CD8-positive, alpha-beta memory T cell (primary cell): ENCODE measurements at regions not wholly inside any gene's neighbourhood (a gene's known extent, or its start where the extent isn't known, plus 50 kb on each side); places are given as distances from the start of the nearest gene placed in this dataset.
A peak's percentile ranks its signal among the peaks of the same experiment; 100 is the strongest.
"Not testable (repeated sequence)": the region's sequence is repeated elsewhere in the genome, so short reads cannot be mapped to it uniquely, and the experiment has no call there.

ENCODE experiments used
- CTCF ChIA-PET: fragments of 350-600 bp; sonication (Branson Sonifier 250); formaldehyde crosslinking; loops from one replicate; lab custom pipeline; 2021; ENCODE audit warnings: antibody characterized with exemption; lab: Charles Lee
- POLR2A ChIA-PET: fragments of 350-600 bp; sonication (Branson Sonifier 250); formaldehyde crosslinking; loops from one replicate; lab custom pipeline; 2021; ENCODE audit warnings: antibody characterized with exemption; lab: Charles Lee
- DNase-seq, 5 donors: peaks; one replicate each; pipeline versions ENCODE4 v3.0.0 to v3.0.0-alpha.2; 2020 to 2022; ENCODE audit warnings: mixed read lengths in 1 of 5
- H3K27ac ChIP-seq: one replicate; pipeline ENCODE4 v1.7.0; 2013; ENCODE audit warnings: low read depth, mild to moderate bottlenecking, low read length, moderate library complexity
- H3K27me3 ChIP-seq: 2 replicates; pipeline ENCODE4 v1.7.0; 2013; ENCODE audit warnings: low read length, mild to moderate bottlenecking; ENCODE audit not compliant: insufficient read depth, poor library complexity, severe bottlenecking
- H3K36me3 ChIP-seq: 2 replicates; pipeline ENCODE4 v1.7.0; 2013; ENCODE audit warnings: mild to moderate bottlenecking, low read length, moderate library complexity; ENCODE audit not compliant: insufficient read depth
- H3K4me1 ChIP-seq: 2 replicates; pipeline ENCODE4 v1.7.0; 2013; ENCODE audit warnings: mild to moderate bottlenecking, low read length, moderate library complexity; ENCODE audit not compliant: insufficient read depth
- H3K4me3 ChIP-seq: 2 replicates; pipeline ENCODE4 v1.7.0; 2013; ENCODE audit warnings: mild to moderate bottlenecking, low read length
- H3K9me3 ChIP-seq: 2 replicates; pipeline ENCODE4 v1.7.0; 2013; ENCODE audit warnings: mild to moderate bottlenecking, low read length
- H3K27ac Mint-ChIP-seq, 8 donors: one replicate each; pipeline ENCODE4 v1.8.0; 2020 to 2021; ENCODE audit warnings: mixed read lengths in 8 of 8, mild to moderate bottlenecking in 6 of 8, inconsistent platforms in 3 of 8, moderate library complexity in 3 of 8
- H3K27me3 Mint-ChIP-seq, 2 donors: one replicate each; pipeline ENCODE4 v1.8.0; 2020 to 2021; ENCODE audit warnings: mixed read lengths in 2 of 2, mild to moderate bottlenecking in 1 of 2, moderate library complexity in 1 of 2
- H3K36me3 Mint-ChIP-seq, 3 donors: one replicate each; pipeline ENCODE4 v1.8.0; 2020 to 2021; ENCODE audit warnings: mixed read lengths in 3 of 3, inconsistent platforms in 1 of 3, mild to moderate bottlenecking in 1 of 3
- H3K4me1 Mint-ChIP-seq, 3 donors: one replicate each; pipeline ENCODE4 v1.8.0; 2020 to 2021; ENCODE audit warnings: mixed read lengths in 3 of 3, inconsistent platforms in 1 of 3, mild to moderate bottlenecking in 1 of 3
- H3K4me3 Mint-ChIP-seq, 7 donors: one replicate each; pipeline ENCODE4 v1.8.0; 2020 to 2021; ENCODE audit warnings: mixed read lengths in 7 of 7, mild to moderate bottlenecking in 6 of 7, moderate library complexity in 4 of 7, inconsistent platforms in 2 of 7
- H3K9me3 Mint-ChIP-seq, 5 donors: one replicate each; pipeline ENCODE4 v1.8.0; 2020 to 2022; ENCODE audit warnings: mixed read lengths in 5 of 5, mild to moderate bottlenecking in 3 of 5, moderate library complexity in 2 of 5, inconsistent platforms in 1 of 5

GRCh38 chr22:27247701-27248434 is 553.7 kb downstream of the MN1 start:
- H3K36me3 Mint-ChIP-seq = no peaks in the 10 kb centered on the region
- Histone ChIP-seq H3K36me3 (no peaks in the 10 kb centered on the region), H3K4me3 (no peak overlapping the region), H3K9me3 (no peaks in the 10 kb centered on the region), H3K4me1 (no peaks in the 10 kb centered on the region), H3K27me3 (no peaks in the 10 kb centered on the region), H3K27ac (no peak overlapping the region)
- peaks cover 4 to 10% of the 10 kb centered on the region in 2 donors for H3K27me3 Mint-ChIP-seq
- DNase-seq = no peak
- ChIA-PET POLR2A (no interaction called here), CTCF (no interaction called here)
- H3K4me3 Mint-ChIP-seq = no peak overlapping the region
- H3K4me1 Mint-ChIP-seq = peaks cover 13 to 18% (median 15%) of the 10 kb centered on the region in 3 donors
- H3K9me3 Mint-ChIP-seq = peaks cover 0 to 2% (median 0%) of the 10 kb centered on the region in 5 donors
- H3K27ac Mint-ChIP-seq = peak overlapping the region in 1 of 8 donors; percentile 14

DNA sequence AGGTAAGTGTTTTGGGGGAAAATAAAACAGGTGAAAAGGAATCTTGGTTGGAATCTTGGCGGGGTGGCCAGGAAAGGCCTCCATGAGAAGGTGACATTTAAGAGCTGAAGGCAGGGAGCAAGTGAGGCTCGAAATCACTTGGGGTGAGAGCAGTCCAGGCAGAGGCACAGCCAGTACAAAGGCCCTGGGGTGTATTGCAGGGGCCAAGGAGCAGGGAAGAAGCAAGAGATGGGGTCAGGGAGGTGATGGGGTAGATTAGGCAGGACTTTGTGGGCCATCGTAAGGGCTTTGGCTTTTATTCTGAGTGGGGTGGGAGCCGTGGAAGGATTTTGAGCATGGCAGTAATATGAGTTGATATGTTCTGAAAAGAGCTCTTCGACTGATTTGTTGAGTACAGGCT is 551.1 kb downstream of the MN1 start:
- Histone ChIP-seq H3K4me1 (no peaks in the 10 kb centered on the region), H3K4me3 (no peak overlapping the region), H3K27me3 (no peaks in the 10 kb centered on the region), H3K27ac (no peak overlapping the region), H3K36me3 (no peaks in the 10 kb centered on the region), H3K9me3 (no peaks in the 10 kb centered on the region)
- Mint-ChIP-seq H3K4me1 (peaks cover 13 to 18% (median 15%) of the 10 kb centered on the region in 3 donors), H3K27me3 (peaks cover 5 to 9% of the 10 kb centered on the region in 2 donors), H3K4me3 (no peak overlapping the region), H3K27ac (no peak overlapping the region), H3K9me3 (peaks cover 2 to 17% (median 12%) of the 10 kb centered on the region in 5 donors), H3K36me3 (no peaks in the 10 kb centered on the region)
- CTCF ChIA-PET = no interaction called here
- no peak for DNase-seq
- POLR2A ChIA-PET = no interaction called here

GRCh38 chr22:27250886-27251285 is 550.7 kb downstream of the MN1 start:
- H3K9me3 ChIP-seq = no peaks in the 10 kb centered on the region
- ChIA-PET POLR2A (no interaction called here), CTCF (no interaction called here)
- DNase-seq = no peak
- Mint-ChIP-seq H3K36me3 (peaks cover 0 to 2% (median 0%) of the 10 kb centered on the region in 3 donors), H3K9me3 (peaks cover 6 to 22% (median 15%) of the 10 kb centered on the region in 5 donors), H3K27ac (no peak overlapping the region), H3K27me3 (peaks cover 5 to 9% of the 10 kb centered on the region in 2 donors), H3K4me1 (peaks cover 13 to 18% (median 15%) of the 10 kb centered on the region in 3 donors), H3K4me3 (no peak overlapping the region)
- H3K4me1 ChIP-seq = no peaks in the 10 kb centered on the region
- H3K27ac ChIP-seq = no peak overlapping the region
- no peaks in the 10 kb centered on the region for H3K36me3 ChIP-seq
- H3K27me3 ChIP-seq = no peaks in the 10 kb centered on the region
- H3K4me3 ChIP-seq = no peak overlapping the region

DNA sequence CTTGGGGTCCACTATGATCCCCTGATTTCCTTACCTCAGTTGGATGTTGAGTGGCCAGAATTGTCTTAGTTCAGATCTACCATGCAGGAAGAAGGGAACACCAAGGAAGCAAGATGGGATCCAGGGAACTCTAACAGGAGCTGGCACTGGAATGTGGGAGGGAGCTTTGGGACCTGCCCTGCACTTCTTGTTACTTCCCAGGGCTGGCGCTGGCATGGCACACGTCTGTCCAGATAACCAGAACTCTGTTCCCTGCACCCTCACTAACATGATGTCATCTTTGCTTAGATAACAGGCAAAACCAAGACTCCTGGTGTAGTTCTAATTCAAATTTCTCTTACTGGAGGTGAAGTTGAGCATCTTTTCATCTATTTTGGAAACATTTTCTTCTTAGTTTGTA is 550.0 kb downstream of the MN1 start:
- H3K36me3 Mint-ChIP-seq = peaks cover 0 to 2% (median 0%) of the 10 kb centered on the region in 3 donors
- no peak for DNase-seq
- Histone ChIP-seq H3K9me3 (no peaks in the 10 kb centered on the region), H3K4me3 (no peak overlapping the region), H3K4me1 (no peaks in the 10 kb centered on the region), H3K27me3 (no peaks in the 10 kb centered on the region), H3K27ac (no peak overlapping the region), H3K36me3 (no peaks in the 10 kb centered on the region)
- CTCF ChIA-PET = no interaction called here
- H3K4me3 Mint-ChIP-seq = no peak overlapping the region
- peaks cover 5 to 9% of the 10 kb centered on the region in 2 donors for H3K27me3 Mint-ChIP-seq
- H3K27ac Mint-ChIP-seq = peak overlapping the region in 1 of 8 donors; percentile 0
- POLR2A ChIA-PET = no interaction called here
- H3K9me3 Mint-ChIP-seq = peaks cover 6 to 23% (median 15%) of the 10 kb centered on the region in 5 donors
- H3K4me1 Mint-ChIP-seq = peaks cover 11 to 14% (median 14%) of the 10 kb centered on the region in 3 donors

GRCh38 chr22:27252282-27253049 is 549.1 kb downstream of the MN1 start:
- Histone ChIP-seq H3K36me3 (no peaks in the 10 kb centered on the region), H3K27ac (no peak overlapping the region), H3K9me3 (no peaks in the 10 kb centered on the region), H3K27me3 (no peaks in the 10 kb centered on the region), H3K4me1 (no peaks in the 10 kb centered on the region), H3K4me3 (no peak overlapping the region)
- Mint-ChIP-seq H3K9me3 (peaks cover 6 to 23% (median 15%) of the 10 kb centered on the region in 5 donors), H3K27me3 (peaks cover 5 to 9% of the 10 kb centered on the region in 2 donors), H3K36me3 (peaks cover 0 to 2% (median 0%) of the 10 kb centered on the region in 3 donors), H3K4me1 (peaks cover 5% of the 10 kb centered on the region in 3 donors), H3K4me3 (no peak overlapping the region), H3K27ac (no peak overlapping the region)
- POLR2A ChIA-PET = no interaction called here
- CTCF ChIA-PET = no interaction called here
- DNase-seq = no peak

- Histone ChIP-seq H3K36me3 (no peaks in the 10 kb centered on the region), H3K4me3 (no peak overlapping the region), H3K9me3 (no peaks in the 10 kb centered on the region), H3K27me3 (no peaks in the 10 kb centered on the region), H3K4me1 (no peaks in the 10 kb centered on the region), H3K27ac (no peak overlapping the region)
- H3K4me3 Mint-ChIP-seq = no peak overlapping the region
- peaks cover 6 to 23% (median 15%) of the 10 kb centered on the region in 5 donors for H3K9me3 Mint-ChIP-seq
- no peak for DNase-seq
- peaks cover 0 to 2% (median 0%) of the 10 kb centered on the region in 3 donors for H3K36me3 Mint-ChIP-seq
- no peak overlapping the region for H3K27ac Mint-ChIP-seq
- peaks cover 5 to 9% of the 10 kb centered on the region in 2 donors for H3K27me3 Mint-ChIP-seq
- H3K4me1 Mint-ChIP-seq = no peaks in the 10 kb centered on the region
- ChIA-PET POLR2A (no interaction called here), CTCF (no interaction called here)
Measured at GRCh38 chr22:27253108-27253902, 548.3 kb downstream of the MN1 start.

DNA sequence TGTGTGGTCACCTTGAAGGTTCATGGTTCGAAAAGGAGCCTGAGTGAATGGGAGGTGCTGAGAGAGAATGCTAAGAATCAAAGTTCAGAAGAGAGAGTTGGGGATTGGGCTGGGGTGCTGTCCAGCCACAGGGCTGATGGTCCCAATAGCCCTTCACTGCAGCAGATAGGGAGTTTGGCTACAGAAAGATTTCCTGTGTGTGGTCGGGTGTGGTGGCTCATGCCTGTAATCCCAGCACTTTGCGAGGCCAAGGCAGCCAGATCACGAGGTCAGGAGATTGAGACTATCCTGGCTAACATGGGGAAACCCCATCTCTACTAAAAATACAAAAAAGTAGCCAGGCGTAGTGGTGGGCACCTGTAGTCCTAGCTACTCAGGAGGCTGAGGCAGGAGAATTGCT is 547.5 kb downstream of the MN1 start:
- H3K27me3 ChIP-seq, H3K27me3 Mint-ChIP-seq, H3K4me1 ChIP-seq, H3K4me3 ChIP-seq, DNase-seq, H3K4me3 Mint-ChIP-seq, H3K4me1 Mint-ChIP-seq, H3K27ac Mint-ChIP-seq, H3K36me3 Mint-ChIP-seq, POLR2A ChIA-PET, CTCF ChIA-PET, H3K36me3 ChIP-seq, H3K27ac ChIP-seq, H3K9me3 ChIP-seq: not testable (repeated sequence)
- peaks cover 6 to 23% (median 15%) of the 10 kb centered on the region in 5 donors for H3K9me3 Mint-ChIP-seq
